ENCODE measurements at regions not wholly inside any gene's neighbourhood (a gene's known extent, or its start where the extent isn't known, plus 50 kb on each side); places are given as distances from the start of the nearest gene placed in this dataset.

DNA sequence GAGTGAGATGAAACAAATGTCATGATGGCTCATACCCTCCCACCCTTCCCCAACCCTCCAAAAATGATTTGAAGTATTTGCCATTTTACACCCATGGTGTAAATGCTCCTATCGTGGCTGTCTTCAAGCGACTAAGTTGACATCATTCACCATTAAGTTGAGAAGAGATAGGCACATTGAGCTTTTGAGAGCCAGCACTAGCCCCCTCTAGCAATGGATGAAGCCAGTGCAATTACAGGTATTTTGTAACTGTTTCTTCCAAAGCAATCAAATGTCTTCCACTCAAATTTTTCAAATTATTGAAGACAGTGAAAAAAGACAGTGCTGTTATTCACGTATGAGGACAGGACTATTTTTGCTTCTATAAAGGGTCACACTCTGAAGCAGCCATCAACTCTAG, 371.5 kb upstream of the KLF4 start:
- TF ChIP-seq, protein P1, sequence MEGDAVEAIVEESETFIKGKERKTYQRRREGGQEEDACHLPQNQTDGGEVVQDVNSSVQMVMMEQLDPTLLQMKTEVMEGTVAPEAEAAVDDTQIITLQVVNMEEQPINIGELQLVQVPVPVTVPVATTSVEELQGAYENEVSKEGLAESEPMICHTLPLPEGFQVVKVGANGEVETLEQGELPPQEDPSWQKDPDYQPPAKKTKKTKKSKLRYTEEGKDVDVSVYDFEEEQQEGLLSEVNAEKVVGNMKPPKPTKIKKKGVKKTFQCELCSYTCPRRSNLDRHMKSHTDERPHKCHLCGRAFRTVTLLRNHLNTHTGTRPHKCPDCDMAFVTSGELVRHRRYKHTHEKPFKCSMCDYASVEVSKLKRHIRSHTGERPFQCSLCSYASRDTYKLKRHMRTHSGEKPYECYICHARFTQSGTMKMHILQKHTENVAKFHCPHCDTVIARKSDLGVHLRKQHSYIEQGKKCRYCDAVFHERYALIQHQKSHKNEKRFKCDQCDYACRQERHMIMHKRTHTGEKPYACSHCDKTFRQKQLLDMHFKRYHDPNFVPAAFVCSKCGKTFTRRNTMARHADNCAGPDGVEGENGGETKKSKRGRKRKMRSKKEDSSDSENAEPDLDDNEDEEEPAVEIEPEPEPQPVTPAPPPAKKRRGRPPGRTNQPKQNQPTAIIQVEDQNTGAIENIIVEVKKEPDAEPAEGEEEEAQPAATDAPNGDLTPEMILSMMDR (IDR thresholded peaks at IDR 0.05), result no peak
- no peak for TF ChIP-seq EZH2 (IDR thresholded peaks at IDR 0.05; ENCODE audit: borderline replicate concordance, insufficient read depth, low read depth, low read length, poor library complexity, severe bottlenecking)

Data from B cell (primary cell).